Osteocyte (in vitro differentiated cells): ENCODE measurements at regions not wholly inside any gene's neighbourhood (a gene's known extent, or its start where the extent isn't known, plus 50 kb on each side); places are given as distances from the start of the nearest gene placed in this dataset.

Source experiments
- DNase-seq: peaks from one replicate; pipeline ENCODE4 v3.0.0; 2021; ENCODE audit warnings: mixed read lengths; ENCODE audit not compliant: unreplicated experiment; ENCODE audit errors: extremely low spot score
- H3K27ac Mint-ChIP-seq: one replicate; pipeline ENCODE4 v1.8.0; 2021; ENCODE audit warnings: mild to moderate bottlenecking, mixed read lengths; ENCODE audit not compliant: unreplicated experiment
- H3K27me3 Mint-ChIP-seq: one replicate; pipeline ENCODE4 v1.8.0; 2021; ENCODE audit warnings: mixed read lengths; ENCODE audit not compliant: unreplicated experiment
- H3K36me3 Mint-ChIP-seq: one replicate; pipeline ENCODE4 v1.8.0; 2021; ENCODE audit warnings: mixed read lengths; ENCODE audit not compliant: unreplicated experiment
- H3K4me1 Mint-ChIP-seq: one replicate; pipeline ENCODE4 v1.8.0; 2021; ENCODE audit warnings: mixed read lengths; ENCODE audit not compliant: unreplicated experiment
- H3K4me3 Mint-ChIP-seq: one replicate; pipeline ENCODE4 v1.8.0; 2021; ENCODE audit warnings: mild to moderate bottlenecking, moderate library complexity, mixed read lengths; ENCODE audit not compliant: unreplicated experiment
- H3K9me3 Mint-ChIP-seq: one replicate; pipeline ENCODE4 v1.8.0; 2021; ENCODE audit warnings: mixed read lengths; ENCODE audit not compliant: unreplicated experiment
- TF ChIP-seq, protein P1 (sequence below): fragments of 200-600 bp; sonication (generic); IDR thresholded peaks from 2 replicates; pipeline ENCODE4 v1.5.0; 2021; ENCODE audit warnings: antibody characterized with exemption, mild to moderate bottlenecking, moderate library complexity

DNA sequence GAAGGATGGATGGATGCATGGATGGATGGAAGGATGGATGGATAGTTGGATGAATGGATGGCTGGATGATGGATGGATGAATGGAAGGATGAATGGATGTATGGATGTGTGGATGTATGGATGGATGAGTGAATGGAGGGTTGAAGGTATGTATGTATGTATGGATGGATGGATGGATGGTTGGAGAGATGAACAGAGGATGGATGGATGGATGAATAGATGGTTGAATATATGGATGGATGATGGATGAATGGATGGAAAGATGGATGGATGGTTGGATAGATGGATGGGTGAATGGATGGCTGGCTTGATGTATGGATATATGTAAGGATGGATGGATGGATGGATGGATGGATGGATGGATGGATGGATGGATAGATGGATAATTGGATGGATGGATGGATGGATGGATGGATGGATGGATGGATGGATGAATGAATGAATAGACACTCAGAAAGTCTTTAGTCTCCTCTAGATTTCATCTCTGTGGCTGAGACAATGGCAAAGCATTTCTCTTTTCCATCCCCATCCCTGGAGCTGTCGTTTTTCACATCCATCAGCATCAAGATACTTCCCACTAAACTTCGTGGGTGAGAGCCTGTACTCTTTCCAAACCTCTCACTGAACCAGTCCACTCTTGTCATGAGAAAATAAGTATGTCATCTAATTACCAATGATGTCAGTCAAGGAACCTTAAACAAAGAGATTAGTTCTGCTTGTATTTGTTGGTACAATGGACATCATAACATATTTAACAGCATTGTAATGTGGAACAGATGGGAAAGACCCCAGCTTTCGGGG, 74.8 kb upstream of the CLMN start:
- no peaks in the 10 kb centered on the region for H3K36me3 Mint-ChIP-seq
- peaks cover 6% of the 10 kb centered on the region for H3K9me3 Mint-ChIP-seq
- TF ChIP-seq, protein P1, sequence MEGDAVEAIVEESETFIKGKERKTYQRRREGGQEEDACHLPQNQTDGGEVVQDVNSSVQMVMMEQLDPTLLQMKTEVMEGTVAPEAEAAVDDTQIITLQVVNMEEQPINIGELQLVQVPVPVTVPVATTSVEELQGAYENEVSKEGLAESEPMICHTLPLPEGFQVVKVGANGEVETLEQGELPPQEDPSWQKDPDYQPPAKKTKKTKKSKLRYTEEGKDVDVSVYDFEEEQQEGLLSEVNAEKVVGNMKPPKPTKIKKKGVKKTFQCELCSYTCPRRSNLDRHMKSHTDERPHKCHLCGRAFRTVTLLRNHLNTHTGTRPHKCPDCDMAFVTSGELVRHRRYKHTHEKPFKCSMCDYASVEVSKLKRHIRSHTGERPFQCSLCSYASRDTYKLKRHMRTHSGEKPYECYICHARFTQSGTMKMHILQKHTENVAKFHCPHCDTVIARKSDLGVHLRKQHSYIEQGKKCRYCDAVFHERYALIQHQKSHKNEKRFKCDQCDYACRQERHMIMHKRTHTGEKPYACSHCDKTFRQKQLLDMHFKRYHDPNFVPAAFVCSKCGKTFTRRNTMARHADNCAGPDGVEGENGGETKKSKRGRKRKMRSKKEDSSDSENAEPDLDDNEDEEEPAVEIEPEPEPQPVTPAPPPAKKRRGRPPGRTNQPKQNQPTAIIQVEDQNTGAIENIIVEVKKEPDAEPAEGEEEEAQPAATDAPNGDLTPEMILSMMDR, result no peak
- no peak for DNase-seq
- H3K27ac Mint-ChIP-seq, result no peak overlapping the region
- peaks cover 4% of the 10 kb centered on the region for H3K4me1 Mint-ChIP-seq
- H3K4me3 Mint-ChIP-seq, result no peak overlapping the region
- H3K27me3 Mint-ChIP-seq, result no peaks in the 10 kb centered on the region

DNA sequence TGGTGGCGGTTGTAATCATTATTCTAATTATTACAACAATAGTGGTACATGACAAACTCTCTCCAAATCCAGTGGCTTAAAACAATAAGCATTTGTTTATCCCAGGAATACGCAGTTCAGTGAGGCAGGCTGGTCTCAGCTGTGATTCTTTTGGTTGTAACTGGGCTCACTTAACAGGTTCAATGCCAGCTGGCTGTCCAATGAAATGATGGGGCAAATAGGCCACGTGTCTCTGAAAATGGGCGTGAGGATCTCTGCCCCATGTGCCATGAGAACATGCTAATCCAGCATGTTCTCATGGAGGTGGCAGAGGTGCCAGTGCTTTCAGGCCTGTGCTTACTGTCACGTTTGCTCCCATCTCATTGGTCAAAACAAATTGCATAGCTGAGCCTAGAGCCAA, 73.1 kb upstream of the CLMN start:
- TF ChIP-seq, protein P1, result no peak

DNA sequence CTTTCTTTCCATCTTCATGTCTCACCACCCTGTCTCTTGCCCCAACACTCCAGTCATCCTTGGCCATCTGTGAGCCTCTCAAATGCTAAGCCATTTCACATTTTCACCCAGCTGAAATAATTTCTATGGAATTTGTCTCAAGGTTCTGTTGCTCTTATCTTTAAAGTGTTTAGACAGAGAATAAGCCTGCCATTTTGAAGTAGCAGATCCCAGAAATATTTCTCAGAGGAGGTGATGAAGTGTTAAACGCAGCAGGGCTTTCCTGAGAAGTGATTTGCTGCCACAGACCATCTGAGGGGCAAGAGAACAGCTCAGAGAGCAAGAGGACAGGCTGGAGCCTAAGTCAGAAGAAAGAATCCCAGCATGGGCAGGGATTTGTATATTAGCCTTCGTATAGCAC, 71.6 kb upstream of the CLMN start:
- no peaks in the 10 kb centered on the region for H3K27me3 Mint-ChIP-seq
- no peak for DNase-seq
- no peaks in the 10 kb centered on the region for H3K36me3 Mint-ChIP-seq
- TF ChIP-seq, protein P1, result no peak
- H3K4me3 Mint-ChIP-seq, result no peak overlapping the region
- peaks cover 6% of the 10 kb centered on the region for H3K9me3 Mint-ChIP-seq
- H3K27ac Mint-ChIP-seq, result no peak overlapping the region
- H3K4me1 Mint-ChIP-seq, result peaks cover 8% of the 10 kb centered on the region

More for the DNA sequence above, 73.1 kb upstream of the CLMN start:
- H3K27ac Mint-ChIP-seq, result no peak overlapping the region
- no peak overlapping the region for H3K4me3 Mint-ChIP-seq
- no peaks in the 10 kb centered on the region for H3K27me3 Mint-ChIP-seq
- H3K36me3 Mint-ChIP-seq, result no peaks in the 10 kb centered on the region
- peaks cover 6% of the 10 kb centered on the region for H3K9me3 Mint-ChIP-seq
- no peak for DNase-seq
- peaks cover 8% of the 10 kb centered on the region for H3K4me1 Mint-ChIP-seq

DNA sequence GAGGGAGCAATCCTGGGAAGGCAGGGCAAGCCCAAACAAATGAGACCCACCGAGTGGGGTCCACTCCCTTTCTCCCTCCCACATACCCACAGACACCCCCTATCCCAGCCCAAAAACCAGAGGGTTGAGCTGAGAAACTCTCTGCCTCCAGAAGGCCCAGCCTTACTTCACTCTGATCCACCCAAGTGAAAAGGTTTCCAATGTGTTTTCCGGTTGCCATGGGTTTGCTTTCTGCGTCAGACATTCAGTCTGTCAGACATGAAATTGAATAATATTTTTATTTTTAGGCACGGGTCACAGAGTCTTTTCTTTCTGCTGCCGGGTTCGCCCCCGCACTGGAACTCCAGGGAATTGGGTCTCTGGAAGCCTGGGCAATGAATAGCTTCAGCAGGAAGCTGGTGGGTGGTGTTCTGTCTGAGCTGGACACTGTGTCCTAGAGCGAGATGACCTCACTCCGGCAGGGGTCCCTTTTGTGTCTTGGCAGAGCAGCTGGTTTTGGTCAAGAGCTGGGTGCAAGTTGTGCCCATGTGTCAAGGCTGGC, 69.8 kb upstream of the CLMN start:
- DNase-seq, result no peak
- TF ChIP-seq, protein P1, result no peak
- Mint-ChIP-seq H3K27me3 (no peaks in the 10 kb centered on the region), H3K4me3 (no peak overlapping the region), H3K27ac (no peak overlapping the region), H3K9me3 (peaks cover 6% of the 10 kb centered on the region), H3K36me3 (no peaks in the 10 kb centered on the region), H3K4me1 (peaks cover 8% of the 10 kb centered on the region)

DNA sequence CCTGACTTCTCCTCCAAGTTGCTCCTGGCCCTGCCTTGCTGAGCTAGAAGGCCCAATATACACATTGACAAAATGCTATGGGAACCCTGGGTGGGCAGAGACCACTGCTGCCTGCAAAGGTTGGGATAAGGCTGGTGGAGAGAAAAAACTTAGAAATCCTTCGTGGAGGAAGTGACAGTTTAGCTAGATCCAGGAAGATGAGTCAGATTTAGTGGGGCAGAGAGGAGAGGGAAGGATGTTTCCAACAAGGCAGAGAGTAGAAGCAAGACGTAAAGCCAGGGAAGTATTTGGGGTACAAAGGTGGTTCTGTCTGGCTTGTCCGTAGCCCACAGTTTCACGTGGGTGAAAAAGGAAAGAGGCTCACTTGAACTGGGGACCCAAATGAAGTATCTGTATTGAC, 69.0 kb upstream of the CLMN start:
- Mint-ChIP-seq H3K27ac (no peak overlapping the region), H3K36me3 (no peaks in the 10 kb centered on the region), H3K4me1 (peaks cover 8% of the 10 kb centered on the region), H3K27me3 (no peaks in the 10 kb centered on the region), H3K9me3 (peaks cover 6% of the 10 kb centered on the region), H3K4me3 (no peak overlapping the region)
- TF ChIP-seq, protein P1, result no peak
- DNase-seq, result no peak
